ENCODE measurements at regions not wholly inside any gene's neighbourhood (a gene's known extent, or its start where the extent isn't known, plus 50 kb on each side); places are given as distances from the start of the nearest gene placed in this dataset.

- no peak for DNase-seq (ENCODE audit: low spot score)
These were observed 409.3 kb downstream of the ZNF536 start for GRCh38 chr19:30781519-30781918.

DNA sequence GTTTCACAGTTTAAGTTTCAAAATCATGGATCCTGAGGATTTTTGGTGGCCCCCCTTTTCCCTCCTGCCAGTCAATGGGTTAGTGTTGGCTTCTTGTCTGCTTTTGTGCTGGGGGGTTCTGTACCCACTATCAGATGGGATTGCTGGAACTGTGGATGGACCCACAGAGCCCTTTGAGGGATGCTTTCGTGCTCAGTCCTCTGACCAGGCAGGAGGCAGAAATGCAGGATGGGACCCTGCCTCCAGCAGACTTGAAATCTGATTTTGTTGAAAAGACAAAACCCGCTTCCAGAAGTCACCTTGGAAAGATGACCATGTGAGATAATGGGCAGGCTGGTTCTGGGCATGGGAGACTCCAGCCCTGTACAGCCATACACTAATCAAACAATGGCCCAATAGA is 408.9 kb downstream of the ZNF536 start:
- no peak for DNase-seq (ENCODE audit: low spot score)

DNA sequence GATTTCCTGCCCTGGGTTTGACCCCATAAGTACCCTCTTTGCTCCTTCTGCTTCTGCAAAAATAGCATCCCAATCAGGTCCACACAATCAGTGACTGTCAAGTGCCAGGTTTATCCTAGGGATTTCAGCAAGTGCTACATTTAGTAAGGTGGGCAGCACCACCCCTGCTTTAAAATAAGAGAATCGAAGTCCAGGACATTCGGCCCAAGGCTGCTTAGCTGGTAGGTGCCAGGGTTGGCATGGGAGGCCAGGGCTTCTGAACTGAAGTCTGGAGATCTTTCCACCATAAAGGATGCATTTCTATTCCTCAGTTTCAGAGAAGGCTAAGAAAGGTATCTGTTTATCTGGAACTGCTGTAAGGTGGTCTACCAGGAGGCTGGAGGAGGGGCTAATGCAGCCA is 408.3 kb downstream of the ZNF536 start:
- DNase-seq (ENCODE audit: low spot score) = no peak

DNA sequence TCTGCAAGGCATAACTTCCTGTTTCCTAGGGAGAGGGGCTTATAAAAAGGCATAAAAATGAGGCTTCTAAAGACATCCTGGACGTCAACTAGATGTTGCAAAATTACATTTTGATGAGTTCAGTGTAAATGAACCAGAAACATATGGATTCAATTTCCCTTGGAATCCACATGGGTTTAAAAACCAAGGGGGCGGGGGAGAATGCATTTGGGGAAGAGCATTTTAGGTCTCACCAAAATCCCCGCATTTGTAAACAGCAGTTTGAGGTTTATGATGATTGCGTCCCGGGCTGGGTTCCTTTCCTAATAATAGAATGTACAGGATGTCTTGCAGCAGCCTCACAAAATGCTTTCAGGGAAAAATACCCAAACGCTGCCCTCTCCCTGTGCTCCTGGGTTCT is 407.8 kb downstream of the ZNF536 start:
- DNase-seq (ENCODE audit: low spot score) = no peak

DNA sequence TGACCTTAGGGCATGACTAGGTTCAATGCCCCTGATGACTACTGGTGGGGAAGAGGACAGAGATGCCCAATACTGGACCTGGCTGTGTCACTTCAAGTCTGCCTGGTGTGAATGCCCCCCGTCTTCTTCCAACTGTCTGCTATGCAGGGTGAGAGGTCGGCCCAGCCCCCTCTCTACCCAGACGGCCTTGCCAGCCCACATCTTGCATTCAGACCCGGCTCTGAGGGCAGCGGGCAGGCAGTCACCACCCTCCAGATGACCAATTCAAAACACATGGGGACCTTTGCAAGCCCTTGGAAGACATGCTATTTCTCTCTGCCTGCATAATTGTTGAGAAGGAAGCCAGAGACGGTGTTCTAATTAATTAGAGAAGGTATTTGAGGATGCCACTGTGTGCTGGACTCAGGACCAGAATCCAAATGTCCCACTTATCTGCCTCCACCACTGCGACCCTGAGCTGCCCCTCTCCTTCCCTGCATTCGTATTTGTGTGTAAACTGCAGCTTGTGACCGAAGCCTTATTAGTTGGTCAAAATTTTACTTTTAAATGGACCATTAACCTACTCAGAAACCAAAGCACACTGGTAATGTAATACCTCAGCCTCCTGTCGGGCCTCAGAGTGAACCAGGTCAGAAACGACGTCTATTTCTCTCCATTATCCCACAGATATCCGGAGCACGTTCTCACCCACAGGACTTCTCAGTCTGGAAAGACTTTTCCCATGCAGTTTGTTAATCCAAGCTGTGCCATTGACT is 407.0 kb downstream of the ZNF536 start:
- no peak for DNase-seq (ENCODE audit: low spot score)

DNA sequence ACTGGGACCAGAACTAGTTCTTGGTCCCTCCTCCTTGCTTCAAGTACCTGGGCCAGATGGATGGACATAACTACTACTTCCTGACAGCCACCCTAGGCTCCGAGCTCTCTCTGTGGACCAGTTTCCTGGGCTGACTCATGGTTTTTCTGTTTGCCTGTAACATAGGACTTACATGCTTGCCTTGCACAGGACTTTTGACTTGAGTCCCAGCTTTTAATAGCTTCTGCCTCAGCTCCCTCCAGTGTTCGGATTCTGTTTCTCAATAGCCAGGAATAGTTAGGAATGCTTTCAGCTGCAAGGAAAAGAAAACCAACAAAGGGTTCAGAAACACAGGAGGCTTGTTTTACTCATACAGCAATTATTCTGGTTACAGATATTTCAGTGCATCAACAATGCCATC is 405.9 kb downstream of the ZNF536 start:
- no peak for DNase-seq (ENCODE audit: low spot score)

DNA sequence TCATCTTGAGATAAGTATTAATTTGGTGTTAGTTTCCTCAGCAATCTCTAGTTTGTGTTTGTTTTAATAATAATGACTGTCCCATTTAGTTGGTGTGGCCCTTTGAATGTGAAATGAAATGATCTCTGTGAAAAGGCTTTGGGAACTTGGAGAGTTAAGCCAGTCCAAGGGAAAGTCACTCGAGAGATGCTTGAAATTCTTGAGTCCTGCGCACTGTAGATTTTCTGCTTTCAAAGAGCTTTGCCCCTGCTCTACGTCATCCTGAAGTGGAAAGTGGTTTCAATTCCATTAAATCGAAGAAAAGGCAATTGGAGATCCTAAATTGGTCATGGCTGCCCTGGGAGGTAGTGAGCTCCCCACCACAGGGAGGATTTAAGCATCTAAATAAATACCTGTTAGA is 403.8 kb downstream of the ZNF536 start:
- DNase-seq (ENCODE audit: low spot score) = no peak

GRCh38 chr19:30774252-30774766 is 402.1 kb downstream of the ZNF536 start:
- DNase-seq (ENCODE audit: low spot score) = no peak

DNA sequence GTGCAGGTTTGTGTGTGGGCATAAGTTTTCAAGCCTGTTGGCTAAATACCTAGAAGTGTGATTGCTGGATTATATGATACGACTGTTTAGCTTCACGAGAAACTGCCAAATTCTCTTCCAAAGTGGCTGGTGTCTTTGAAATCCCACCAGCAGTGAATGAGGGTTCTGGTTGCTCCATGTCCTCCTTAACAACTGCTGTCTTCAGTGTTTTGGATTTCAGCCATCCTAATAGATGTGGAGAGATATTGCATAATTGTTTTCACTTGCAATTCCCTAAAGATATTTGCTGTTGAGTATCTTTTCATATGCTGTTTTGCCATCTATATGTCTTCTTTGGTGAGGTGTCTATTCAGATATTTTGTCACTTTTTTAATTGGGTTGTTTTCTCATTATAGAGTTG is 390.5 kb downstream of the ZNF536 start:
- no peak for DNase-seq (ENCODE audit: low spot score)

DNA sequence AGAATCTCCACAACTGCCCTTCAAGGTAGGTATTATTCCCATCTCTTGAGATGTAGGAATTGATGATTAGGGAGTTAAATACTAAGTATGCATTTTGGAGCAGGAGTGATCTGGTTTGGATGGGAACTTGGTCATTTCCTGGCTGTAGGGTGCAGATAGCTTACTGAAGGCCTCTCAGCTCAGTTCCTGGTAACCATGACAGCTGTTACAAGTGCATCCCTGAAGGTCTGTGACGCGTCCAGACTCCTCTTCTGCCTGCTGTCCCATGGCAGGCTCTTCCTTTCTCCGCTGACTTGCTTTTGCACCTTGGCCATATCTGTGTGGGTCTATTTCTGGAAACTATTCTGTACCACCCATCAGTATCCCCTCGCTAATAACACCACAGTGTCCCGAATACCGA is 387.8 kb downstream of the ZNF536 start:
- DNase-seq (ENCODE audit: low spot score) = no peak

DNA sequence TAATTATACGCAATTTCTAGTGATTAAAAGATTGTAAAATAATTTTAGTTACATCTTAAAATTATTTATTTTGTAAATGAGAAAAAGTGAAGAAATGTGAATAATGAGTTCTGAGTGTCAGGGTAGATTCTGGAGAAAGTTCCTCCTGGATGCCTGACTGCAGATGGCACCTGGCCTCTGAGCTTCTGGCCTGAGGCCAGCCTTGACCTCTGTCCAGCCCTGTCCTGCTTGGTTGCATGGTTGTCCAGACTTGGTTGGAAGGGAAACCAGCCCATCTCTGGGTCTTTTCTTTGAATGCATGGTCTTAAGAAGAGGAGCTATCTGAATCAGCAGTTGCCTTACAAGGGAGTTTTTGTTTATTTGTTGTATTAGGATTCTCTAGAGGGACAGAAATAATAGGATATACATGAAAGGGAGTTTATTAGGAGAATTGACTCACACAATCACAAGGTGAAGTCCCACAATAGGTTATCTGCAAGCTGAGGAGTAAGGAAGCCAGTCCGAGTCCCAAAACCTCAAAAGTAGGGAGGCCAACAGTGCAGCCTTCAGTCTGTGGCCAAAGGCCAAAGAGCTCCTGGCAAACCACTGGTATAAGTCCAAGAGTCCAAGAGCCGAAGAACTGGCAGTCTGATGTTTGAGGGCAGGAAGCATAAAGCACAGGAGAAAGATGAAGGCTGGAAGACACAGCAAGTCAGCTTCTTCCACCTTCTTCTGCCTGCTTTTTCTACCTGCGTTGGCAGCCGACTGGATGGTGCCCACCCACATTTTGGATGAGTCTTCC is 385.8 kb downstream of the ZNF536 start:
- DNase-seq (ENCODE audit: low spot score) = no peak

GRCh38 chr19:30757104-30757836 is 385.1 kb downstream of the ZNF536 start:
- DNase-seq (ENCODE audit: low spot score) = no peak

GRCh38 chr19:30755581-30755980 is 383.4 kb downstream of the ZNF536 start:
- DNase-seq (ENCODE audit: low spot score) = no peak

- DNase-seq (ENCODE audit: low spot score) = no peak
These were observed 382.0 kb downstream of the ZNF536 start for GRCh38 chr19:30754162-30754561.

DNA sequence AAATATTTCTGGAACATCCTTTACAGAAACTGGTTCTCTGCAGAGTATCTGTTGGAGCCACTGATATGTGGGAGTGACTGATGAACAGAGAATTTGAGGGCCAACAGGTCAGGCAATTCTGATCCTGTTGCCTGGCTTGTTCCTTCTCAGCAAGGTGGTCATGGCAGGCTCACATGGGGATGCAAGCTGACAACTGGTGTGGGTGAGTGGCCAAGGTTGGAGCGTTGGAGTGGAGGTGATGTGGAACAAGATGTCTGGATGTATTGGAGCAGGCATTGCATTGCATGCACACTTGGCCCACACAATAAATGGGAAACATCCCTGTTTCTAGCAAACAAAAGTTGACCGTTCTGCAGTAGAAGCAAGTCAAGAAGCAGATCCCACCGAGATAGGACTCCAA is 380.7 kb downstream of the ZNF536 start:
- DNase-seq (ENCODE audit: low spot score) = no peak

DNA sequence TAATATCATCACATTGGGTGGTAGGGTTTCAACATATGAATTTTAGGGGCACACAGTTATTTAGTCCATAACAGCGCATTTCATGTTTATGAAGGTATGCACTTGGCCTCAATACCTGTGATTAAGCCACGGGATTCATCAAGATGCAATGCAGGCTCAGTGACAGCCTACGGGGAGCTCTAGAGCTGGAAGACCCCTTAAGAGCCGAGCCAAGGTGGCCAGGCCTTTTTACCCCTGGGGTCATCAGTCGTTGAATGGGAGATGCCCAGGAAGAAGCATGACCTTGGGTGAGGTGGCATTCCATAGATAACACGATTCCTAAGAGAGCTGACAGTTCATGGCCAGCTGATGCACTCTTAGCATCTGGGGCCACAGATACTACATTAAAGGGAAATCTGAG is 380.0 kb downstream of the ZNF536 start:
- no peak for DNase-seq (ENCODE audit: low spot score)

GRCh38 chr19:30745476-30745985 is 373.3 kb downstream of the ZNF536 start:
- no peak for DNase-seq (ENCODE audit: low spot score)

DNA sequence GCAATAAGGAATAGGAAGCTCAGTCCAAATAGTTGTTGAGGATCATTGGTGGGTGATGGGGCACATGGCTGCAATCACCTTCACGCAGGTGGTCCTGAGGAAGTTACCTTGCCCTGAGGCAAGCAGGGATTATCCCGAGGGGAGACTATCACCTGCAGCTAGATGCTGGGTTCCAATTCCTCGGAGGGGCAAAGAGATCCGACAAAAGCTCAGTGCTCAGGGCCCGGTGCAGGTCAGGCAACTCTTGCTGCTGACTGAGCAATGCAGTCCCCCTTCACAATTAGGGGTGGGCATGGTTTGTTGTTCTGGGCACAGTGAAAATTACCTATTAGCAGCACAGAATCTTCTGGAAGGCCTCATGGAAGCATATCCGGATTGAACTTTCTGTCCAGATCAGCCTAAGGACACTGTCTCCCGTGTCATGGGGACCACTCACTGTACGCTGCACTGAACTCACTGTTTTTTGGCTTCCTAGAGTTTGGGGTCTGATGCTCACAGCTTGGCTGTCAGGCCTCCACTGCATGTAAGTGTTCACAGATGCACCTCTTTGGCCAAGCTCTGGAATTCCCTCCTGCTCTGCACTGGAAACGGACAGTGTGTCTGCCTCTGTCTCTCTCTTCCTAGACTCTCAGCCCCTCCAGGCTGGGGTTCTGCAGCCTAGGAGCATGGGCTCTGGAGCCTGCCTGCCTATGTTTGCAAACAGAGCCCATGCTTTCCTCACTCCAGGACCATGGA is 372.7 kb downstream of the ZNF536 start:
- DNase-seq (ENCODE audit: low spot score) = no peak

- DNase-seq (ENCODE audit: low spot score) = no peak
These were observed 371.5 kb downstream of the ZNF536 start for GRCh38 chr19:30743702-30744101.

DNA sequence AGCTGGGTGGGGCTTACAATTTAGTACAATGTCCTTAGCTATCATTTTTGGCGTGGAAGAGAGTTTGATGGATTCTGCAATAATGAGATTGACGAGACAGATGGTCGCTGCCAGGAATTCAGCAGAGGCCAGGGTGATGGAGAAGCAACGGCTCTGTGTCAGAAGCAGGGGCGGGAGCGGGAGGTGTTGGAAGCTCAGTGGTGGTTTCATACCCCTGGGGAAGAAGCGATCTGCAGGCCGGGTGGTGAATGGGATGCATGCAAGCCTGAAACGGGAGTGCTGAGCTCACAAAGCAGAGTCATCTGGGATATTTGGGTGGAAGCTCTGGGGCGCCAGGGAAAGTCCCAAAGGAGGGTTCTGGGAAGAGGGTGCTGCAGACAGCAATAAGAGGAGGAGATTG is 370.8 kb downstream of the ZNF536 start:
- DNase-seq (ENCODE audit: low spot score) = no peak

DNA sequence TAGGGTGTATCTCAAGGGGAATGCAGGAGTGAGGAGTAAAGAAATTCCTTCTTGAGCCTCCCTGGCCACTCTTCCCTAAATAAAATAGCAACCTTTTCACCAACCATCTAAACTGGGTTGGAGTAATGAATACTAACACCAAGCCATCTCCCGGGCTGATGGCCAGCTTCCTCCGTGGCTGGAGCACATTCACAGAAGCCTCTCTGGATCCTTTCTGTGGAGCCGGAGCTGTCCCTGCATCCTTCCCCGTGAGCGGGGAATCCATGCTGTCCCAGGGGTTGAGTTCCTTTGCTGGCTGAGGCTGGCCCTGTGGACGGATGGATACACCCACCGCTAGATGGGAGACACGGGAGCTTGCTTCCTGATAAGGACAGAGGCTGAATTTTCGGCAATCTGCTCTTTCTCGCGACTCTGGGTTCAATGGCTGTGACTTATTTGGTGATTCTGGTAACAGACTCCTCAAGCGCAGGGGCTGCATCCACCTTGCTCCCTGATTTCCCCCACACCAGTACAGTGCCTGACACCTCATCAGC is 370.3 kb downstream of the ZNF536 start:
- DNase-seq (ENCODE audit: low spot score) = no peak

DNA sequence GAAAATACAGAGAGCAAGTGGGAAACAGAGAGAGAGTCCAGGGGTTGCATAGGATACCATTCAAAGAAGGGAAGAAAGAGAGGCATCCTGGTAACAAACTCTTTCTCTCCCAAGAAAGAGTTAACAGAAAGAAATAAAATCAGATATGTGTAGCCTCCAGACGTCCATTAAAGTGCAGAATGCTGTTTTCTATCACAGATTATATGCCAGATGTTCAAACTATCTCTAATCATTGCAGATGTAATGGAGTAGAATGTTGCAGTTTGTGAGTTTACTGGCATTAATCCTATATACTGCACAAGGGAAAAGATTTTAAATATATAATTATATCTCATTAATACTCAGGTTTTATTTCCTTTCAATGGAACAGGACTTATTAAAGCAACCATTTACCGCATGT is 369.4 kb downstream of the ZNF536 start:
- no peak for DNase-seq (ENCODE audit: low spot score)

Measured in left forelimb (tissue), 1 donor.